CD14-positive monocyte (primary cell): ENCODE measurements at regions not wholly inside any gene's neighbourhood (a gene's known extent, or its start where the extent isn't known, plus 50 kb on each side); places are given as distances from the start of the nearest gene placed in this dataset.

ENCODE experiments used
- DNase-seq, 3 donors: peaks; one replicate each; pipeline ENCODE4 v3.0.0-alpha.2; 2011 to 2022
- H2AFZ ChIP-seq: 2 replicates; pipeline ENCODE4 v1.6.0; 2012; ENCODE audit warnings: mild to moderate bottlenecking, low read depth, low read length, inconsistent platforms; ENCODE audit not compliant: insufficient read depth, poor library complexity, severe bottlenecking
- H3K27ac ChIP-seq, 2 donors: 1 replicate in 1 of 2; 2 replicates in 1 of 2; pipeline ENCODE4 v1.5.1; 2012 to 2013; ENCODE audit warnings: low read length in 2 of 2, control low read depth in 1 of 2, inconsistent platforms in 1 of 2, low read depth in 1 of 2, mild to moderate bottlenecking in 1 of 2
- H3K27me3 ChIP-seq, 2 donors: one replicate each; pipeline versions ENCODE4 v1.6.0 to v1.6.1; 2011 to 2013; ENCODE audit warnings: low read length in 2 of 2; ENCODE audit not compliant: control insufficient read depth in 2 of 2, insufficient read depth in 2 of 2
- H3K36me3 ChIP-seq, 2 donors: replicated peaks in 1 of 2; 1 replicate in 1 of 2; 2 replicates in 1 of 2; pipeline versions ENCODE4 v1.5.1 to v1.6.1; 2012 to 2013; ENCODE audit warnings: low read length in 2 of 2, control low read depth in 1 of 2, inconsistent platforms in 1 of 2, mild to moderate bottlenecking in 1 of 2; ENCODE audit not compliant: insufficient read depth in 2 of 2, control insufficient read depth in 1 of 2
- H3K4me1 ChIP-seq, 2 donors: 1 replicate in 1 of 2; 2 replicates in 1 of 2; pipeline versions ENCODE4 v1.5.1 to v1.6.1; 2012 to 2013; ENCODE audit warnings: low read length in 2 of 2, control low read depth in 1 of 2, inconsistent platforms in 1 of 2, mild to moderate bottlenecking in 1 of 2, moderate library complexity in 1 of 2; ENCODE audit not compliant: insufficient read depth in 2 of 2, control insufficient read depth in 1 of 2
- H3K4me2 ChIP-seq: replicated peaks from 2 replicates; pipeline ENCODE3; 2012; ENCODE audit warnings: low read length, moderate library complexity, mild to moderate bottlenecking; ENCODE audit not compliant: poor library complexity, severe bottlenecking; ENCODE audit errors: extremely low read depth
- H3K4me3 ChIP-seq, 3 experiments: fragments of 200-600 bp in 1 of 3; sonication (generic) in 1 of 3; replicated peaks in 1 of 3; 1 replicate in 2 of 3; 2 replicates in 1 of 3; pipeline ENCODE4 v1.5.1; 2011 to 2013; ENCODE audit warnings: low read length in 3 of 3, mild to moderate bottlenecking in 3 of 3, control low read depth in 2 of 3, low read depth in 2 of 3, inconsistent platforms in 1 of 3, moderate library complexity in 1 of 3
- H3K79me2 ChIP-seq: 2 replicates; pipeline ENCODE4 v1.6.0; 2012; ENCODE audit warnings: mild to moderate bottlenecking, control low read depth, inconsistent platforms, low read length, moderate library complexity; ENCODE audit not compliant: insufficient read depth
- H3K9ac ChIP-seq: 2 replicates; pipeline ENCODE4 v1.6.0; 2017; ENCODE audit warnings: low read length, mild to moderate bottlenecking; ENCODE audit not compliant: insufficient read depth, poor library complexity, severe bottlenecking
- H3K9me3 ChIP-seq, 2 donors: replicated peaks in 1 of 2; 1 replicate in 1 of 2; 2 replicates in 1 of 2; pipeline versions ENCODE4 v1.5.1 to v1.6.1; 2012 to 2013; ENCODE audit warnings: low read length in 2 of 2, control low read depth in 1 of 2; ENCODE audit not compliant: control insufficient read depth in 1 of 2, insufficient read depth in 1 of 2
- H4K20me1 ChIP-seq: 2 replicates; pipeline ENCODE4 v1.6.0; 2012; ENCODE audit warnings: mild to moderate bottlenecking, low read length, control low read depth, moderate library complexity; ENCODE audit not compliant: insufficient read depth
- H3K27ac Mint-ChIP-seq, 7 donors: one replicate each; pipeline ENCODE4 v1.8.0; 2020; ENCODE audit warnings: mild to moderate bottlenecking in 7 of 7, mixed read lengths in 7 of 7, moderate library complexity in 6 of 7, inconsistent platforms in 2 of 7
- H3K27me3 Mint-ChIP-seq, 3 donors: one replicate each; pipeline ENCODE4 v1.8.0; 2021 to 2022; ENCODE audit warnings: low read depth in 3 of 3, mild to moderate bottlenecking in 3 of 3, mixed read lengths in 3 of 3, moderate library complexity in 3 of 3, inconsistent platforms in 1 of 3
- H3K36me3 Mint-ChIP-seq, 2 donors: one replicate each; pipeline ENCODE4 v1.8.0; 2020; ENCODE audit warnings: mixed read lengths in 2 of 2, inconsistent platforms in 1 of 2, mild to moderate bottlenecking in 1 of 2
- H3K4me1 Mint-ChIP-seq: one replicate; pipeline ENCODE4 v1.8.0; 2020; ENCODE audit warnings: mild to moderate bottlenecking, mixed read lengths
- H3K4me3 Mint-ChIP-seq, 2 donors: one replicate each; pipeline ENCODE4 v1.8.0; 2020; ENCODE audit warnings: mild to moderate bottlenecking in 2 of 2, mixed read lengths in 2 of 2, moderate library complexity in 1 of 2
- H3K9me3 Mint-ChIP-seq, 7 donors: one replicate each; pipeline ENCODE4 v1.8.0; 2020 to 2022; ENCODE audit warnings: mixed read lengths in 7 of 7, mild to moderate bottlenecking in 6 of 7, moderate library complexity in 6 of 7, inconsistent platforms in 2 of 7
- whole genome bisulfite sequencing: methylation state at CpG from one replicate; pipeline ENCODE4 v1.1.5; 2013; ENCODE audit warnings: missing lambda C conversion rate; ENCODE audit not compliant: insufficient coverage; 5-methylcytosine and 5-hydroxymethylcytosine counted together
- intact Hi-C, 2 donors: fragments of 100-400 bp; cut with micrococcal nuclease; formaldehyde crosslinking; loops; one replicate each; pipeline versions ENCODE4 v1.15.0 to v1.15.1; 2023
- TF ChIP-seq, protein P1 (sequence below): fragments of 200-600 bp; IDR thresholded peaks from one replicate; pipeline ENCODE4 v1.8.0; 2022; ENCODE audit warnings: antibody characterized with exemption, mild to moderate bottlenecking

DNA sequence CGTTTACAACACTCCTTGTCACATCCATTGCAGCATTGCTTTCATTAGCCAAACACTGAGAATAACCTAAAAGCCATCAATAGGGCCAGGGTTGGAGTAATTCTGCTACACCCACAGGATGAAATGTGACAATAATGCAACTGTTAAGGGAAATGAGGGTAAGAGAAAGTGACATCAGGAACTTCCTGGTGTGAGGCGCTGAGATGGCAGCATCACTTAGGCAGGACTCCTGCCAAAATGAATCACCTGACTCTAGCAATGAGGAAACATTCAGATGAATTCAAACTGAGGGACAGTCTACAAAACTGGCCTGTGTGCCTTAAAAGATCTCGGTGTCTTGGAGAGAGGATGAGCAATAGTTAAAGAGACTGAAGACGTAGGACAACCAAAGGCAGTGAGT, 115.6 kb upstream of the AGAP1 start:
- no peaks in the 10 kb centered on the region for H3K9me3 ChIP-seq
- Mint-ChIP-seq H3K27me3 (peaks cover 1 to 7% (median 6%) of the 10 kb centered on the region in 3 donors), H3K4me1 (no peaks in the 10 kb centered on the region), H3K27ac (no peak overlapping the region), H3K4me3 (no peak overlapping the region), H3K36me3 (no peaks in the 10 kb centered on the region), H3K9me3 (peaks cover 0 to 3% (median 0%) of the 10 kb centered on the region in 7 donors)
- no peak overlapping the region for H3K9ac ChIP-seq
- TF ChIP-seq, protein P1, sequence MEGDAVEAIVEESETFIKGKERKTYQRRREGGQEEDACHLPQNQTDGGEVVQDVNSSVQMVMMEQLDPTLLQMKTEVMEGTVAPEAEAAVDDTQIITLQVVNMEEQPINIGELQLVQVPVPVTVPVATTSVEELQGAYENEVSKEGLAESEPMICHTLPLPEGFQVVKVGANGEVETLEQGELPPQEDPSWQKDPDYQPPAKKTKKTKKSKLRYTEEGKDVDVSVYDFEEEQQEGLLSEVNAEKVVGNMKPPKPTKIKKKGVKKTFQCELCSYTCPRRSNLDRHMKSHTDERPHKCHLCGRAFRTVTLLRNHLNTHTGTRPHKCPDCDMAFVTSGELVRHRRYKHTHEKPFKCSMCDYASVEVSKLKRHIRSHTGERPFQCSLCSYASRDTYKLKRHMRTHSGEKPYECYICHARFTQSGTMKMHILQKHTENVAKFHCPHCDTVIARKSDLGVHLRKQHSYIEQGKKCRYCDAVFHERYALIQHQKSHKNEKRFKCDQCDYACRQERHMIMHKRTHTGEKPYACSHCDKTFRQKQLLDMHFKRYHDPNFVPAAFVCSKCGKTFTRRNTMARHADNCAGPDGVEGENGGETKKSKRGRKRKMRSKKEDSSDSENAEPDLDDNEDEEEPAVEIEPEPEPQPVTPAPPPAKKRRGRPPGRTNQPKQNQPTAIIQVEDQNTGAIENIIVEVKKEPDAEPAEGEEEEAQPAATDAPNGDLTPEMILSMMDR = no peak
- no peaks in the 10 kb centered on the region for H4K20me1 ChIP-seq
- no peak overlapping the region for H3K27ac ChIP-seq
- DNase-seq = no peak
- intact Hi-C loops = no loop called here
- H3K4me2 ChIP-seq = no peak overlapping the region
- no peaks in the 10 kb centered on the region for H3K27me3 ChIP-seq
- WGBS = 51% methylated on average over 3 of the region's 4 CpGs
- H2AFZ ChIP-seq = no peak overlapping the region
- H3K36me3 ChIP-seq = no peaks in the 10 kb centered on the region
- H3K4me1 ChIP-seq = no peaks in the 10 kb centered on the region
- no peaks in the 10 kb centered on the region for H3K79me2 ChIP-seq
- no peak overlapping the region for H3K4me3 ChIP-seq

DNA sequence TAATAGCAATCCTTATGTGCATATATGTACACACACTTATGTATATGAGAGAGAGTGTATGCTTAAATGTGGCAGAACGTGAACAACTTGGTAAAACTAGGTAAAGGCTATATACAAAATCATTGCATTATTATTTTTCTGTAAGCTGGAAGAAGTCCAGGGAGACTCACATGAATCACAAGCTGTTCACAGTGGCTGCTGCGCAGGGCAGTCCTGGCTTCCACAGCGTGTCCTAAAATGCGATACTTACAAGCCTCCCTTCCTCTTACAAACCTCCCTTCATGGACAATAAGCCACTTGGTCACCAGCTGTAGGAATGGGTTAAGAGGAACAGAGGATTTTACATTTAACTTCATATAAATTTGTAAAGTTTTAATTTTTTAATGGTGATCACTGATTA, 114.9 kb upstream of the AGAP1 start:
- H3K27me3 Mint-ChIP-seq = peaks cover 1 to 7% (median 6%) of the 10 kb centered on the region in 3 donors
- Histone ChIP-seq H3K36me3 (no peaks in the 10 kb centered on the region), H3K79me2 (no peaks in the 10 kb centered on the region), H3K9me3 (no peaks in the 10 kb centered on the region), H3K4me2 (no peak overlapping the region), H3K4me3 (no peak overlapping the region), H3K27ac (no peak overlapping the region), H3K9ac (no peak overlapping the region), H4K20me1 (no peaks in the 10 kb centered on the region), H2AFZ (no peak overlapping the region), H3K27me3 (no peaks in the 10 kb centered on the region), H3K4me1 (no peaks in the 10 kb centered on the region)
- H3K9me3 Mint-ChIP-seq = peaks cover 0 to 5% (median 0%) of the 10 kb centered on the region in 7 donors
- H3K4me3 Mint-ChIP-seq = no peak overlapping the region
- no peak overlapping the region for H3K27ac Mint-ChIP-seq
- no peaks in the 10 kb centered on the region for H3K36me3 Mint-ChIP-seq
- WGBS = no CpG with 5 or more reads among the region's 4 CpGs
- no peaks in the 10 kb centered on the region for H3K4me1 Mint-ChIP-seq
- intact Hi-C loops = no loop called here
- TF ChIP-seq, protein P1 = no peak
- no peak for DNase-seq
